Tibial nerve (tissue), 3 donors: ENCODE measurements at regions not wholly inside any gene's neighbourhood (a gene's known extent, or its start where the extent isn't known, plus 50 kb on each side); places are given as distances from the start of the nearest gene placed in this dataset.

Source experiments
- CTCF ChIP-seq, 5 experiments: fragments of 200-600 bp in 3 of 5; fragments of 450-650 bp in 2 of 5; sonication (generic) in 3 of 5; IDR thresholded peaks; one replicate each; pipeline ENCODE4 v1.5.1; 2016 to 2019; ENCODE audit warnings: antibody characterized with exemption in 5 of 5, mild to moderate bottlenecking in 3 of 5, moderate library complexity in 2 of 5
- POLR2A ChIP-seq, 2 donors: fragments of 450-650 bp; IDR thresholded peaks; one replicate each; pipeline ENCODE4 v1.6.1; 2017; ENCODE audit warnings: antibody characterized with exemption in 2 of 2, mild to moderate bottlenecking in 2 of 2, moderate library complexity in 2 of 2

GRCh38 chr2:134189009-134189720 is 64.7 kb upstream of the MGAT5 start:
- TF ChIP-seq CTCF (IDR thresholded peaks at IDR 0.05) (no peak), POLR2A (IDR thresholded peaks at IDR 0.05) (no peak)
